ENCODE measurements at regions not wholly inside any gene's neighbourhood (a gene's known extent, or its start where the extent isn't known, plus 50 kb on each side); places are given as distances from the start of the nearest gene placed in this dataset.
"Not testable (repeated sequence)": the region's sequence is repeated elsewhere in the genome, so short reads cannot be mapped to it uniquely, and the experiment has no call there.

- no peak for DNase-seq (ENCODE audit: low read depth in 1 of 2, low spot score in 2 of 2)
- no peak overlapping the region for H3K27ac ChIP-seq
- H3K4me3 ChIP-seq = no peak overlapping the region
- H3K36me3 ChIP-seq = no peaks in the 10 kb centered on the region
- H3K9me3 ChIP-seq (replicated peaks) = peaks cover 3% of the 10 kb centered on the region; the same call in 1 of the 2 replicates
- H3K27me3 ChIP-seq (replicated peaks) = no peaks in the 10 kb centered on the region
- H3K4me1 ChIP-seq (replicated peaks) = no peaks in the 10 kb centered on the region
Measured at GRCh38 chr2:4964579-4964978, 727.6 kb upstream of the SOX11 start.

GRCh38 chr2:4965556-4966320 is 726.4 kb upstream of the SOX11 start:
- DNase-seq (ENCODE audit: low read depth in 1 of 2, low spot score in 2 of 2) = no peak
- no peaks in the 10 kb centered on the region for H3K27me3 ChIP-seq (replicated peaks)
- no peaks in the 10 kb centered on the region for H3K36me3 ChIP-seq
- no peak overlapping the region for H3K4me3 ChIP-seq
- H3K27ac ChIP-seq = no peak overlapping the region
- peaks cover 5% of the 10 kb centered on the region; the same call in 1 of the 2 replicates for H3K9me3 ChIP-seq (replicated peaks)
- no peaks in the 10 kb centered on the region for H3K4me1 ChIP-seq (replicated peaks)

DNA sequence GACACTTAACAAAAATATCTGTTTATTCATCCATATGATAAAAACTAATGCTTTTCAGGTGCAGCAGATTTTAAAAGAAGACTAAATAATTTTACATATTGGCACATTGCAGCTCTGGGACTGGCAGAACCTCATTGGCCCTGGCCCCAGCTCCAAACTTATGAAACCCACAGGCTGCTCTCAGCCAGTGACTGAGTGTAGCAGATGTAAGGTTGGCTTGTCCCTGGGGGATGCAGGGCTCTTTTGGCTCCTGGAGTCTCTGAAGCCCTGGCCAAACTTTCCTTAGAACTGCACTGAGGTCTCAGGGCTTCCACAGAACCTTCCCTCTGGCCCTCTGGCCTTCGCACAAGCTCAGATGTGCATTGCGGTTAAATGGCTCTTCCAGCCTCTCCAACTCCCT is 725.0 kb upstream of the SOX11 start:
- Histone ChIP-seq H3K4me1 (replicated peaks) (no peaks in the 10 kb centered on the region), H3K27ac (no peak overlapping the region), H3K9me3 (replicated peaks) (peaks cover 6% of the 10 kb centered on the region; the same call in 1 of the 2 replicates), H3K27me3 (replicated peaks) (no peaks in the 10 kb centered on the region), H3K36me3 (no peaks in the 10 kb centered on the region), H3K4me3 (no peak overlapping the region)
- no peak for DNase-seq (ENCODE audit: low read depth in 1 of 2, low spot score in 2 of 2)

- no peaks in the 10 kb centered on the region for H3K36me3 ChIP-seq
- H3K27me3 ChIP-seq (replicated peaks) = no peaks in the 10 kb centered on the region
- no peak overlapping the region for H3K4me3 ChIP-seq
- DNase-seq (ENCODE audit: low read depth in 1 of 2, low spot score in 2 of 2) = no peak
- no peak overlapping the region for H3K27ac ChIP-seq
- no peaks in the 10 kb centered on the region for H3K4me1 ChIP-seq (replicated peaks)
- H3K9me3 ChIP-seq (replicated peaks) = peaks cover 11% of the 10 kb centered on the region
Measured at GRCh38 chr2:4972472-4972871, 719.7 kb upstream of the SOX11 start.

DNA sequence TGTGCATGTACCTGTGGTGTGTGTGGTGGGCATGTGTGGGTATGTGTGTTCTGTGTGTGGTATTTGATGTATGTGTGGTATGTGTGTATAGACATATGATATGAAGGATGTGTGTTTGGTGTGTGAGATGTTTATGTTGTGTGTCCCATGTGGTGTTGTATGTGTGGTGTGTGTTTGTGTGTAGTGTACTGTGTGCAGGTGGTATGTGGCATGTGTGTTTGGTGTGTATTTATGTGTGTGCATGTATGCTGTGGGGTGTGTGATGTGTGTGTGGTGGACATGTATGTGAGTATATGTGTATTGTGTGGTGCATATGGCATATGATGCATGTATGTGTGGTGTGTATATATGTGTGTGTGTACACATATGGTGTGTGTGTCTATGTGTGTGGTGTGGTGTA is 718.8 kb upstream of the SOX11 start:
- H3K27me3 ChIP-seq (replicated peaks) = no peaks in the 10 kb centered on the region
- peaks cover 11% of the 10 kb centered on the region for H3K9me3 ChIP-seq (replicated peaks)
- no peak overlapping the region for H3K4me3 ChIP-seq
- no peaks in the 10 kb centered on the region for H3K36me3 ChIP-seq
- no peaks in the 10 kb centered on the region for H3K4me1 ChIP-seq (replicated peaks)
- H3K27ac ChIP-seq = no peak overlapping the region
- DNase-seq (ENCODE audit: low read depth in 1 of 2, low spot score in 2 of 2) = no peak

DNA sequence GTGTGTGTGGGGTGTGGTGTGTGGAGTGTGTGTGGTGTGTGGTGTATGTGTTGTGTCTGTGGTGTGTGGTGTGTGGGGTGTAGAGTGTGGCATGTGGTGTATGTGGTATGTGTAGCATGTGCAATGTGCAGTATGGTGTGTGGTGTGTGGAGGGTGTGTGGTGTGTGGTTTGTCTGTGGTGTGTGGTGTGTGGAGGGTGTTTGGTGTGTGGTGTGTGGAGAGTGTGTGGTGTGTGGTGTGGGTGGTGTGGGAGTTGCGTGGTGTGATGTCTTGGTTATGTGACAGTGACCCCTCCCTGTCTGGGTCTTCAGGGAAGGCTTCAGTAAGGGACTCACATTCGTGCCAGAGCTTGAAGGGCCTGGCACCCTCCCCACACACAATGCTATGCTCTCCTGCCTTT is 718.2 kb upstream of the SOX11 start:
- Histone ChIP-seq H3K27me3 (replicated peaks) (no peaks in the 10 kb centered on the region), H3K36me3 (no peaks in the 10 kb centered on the region), H3K4me3 (no peak overlapping the region), H3K27ac (no peak overlapping the region), H3K4me1 (replicated peaks) (no peaks in the 10 kb centered on the region), H3K9me3 (replicated peaks) (peaks cover 11% of the 10 kb centered on the region)
- no peak for DNase-seq (ENCODE audit: low read depth in 1 of 2, low spot score in 2 of 2)

- H3K27me3 ChIP-seq (replicated peaks) = no peaks in the 10 kb centered on the region
- no peaks in the 10 kb centered on the region for H3K36me3 ChIP-seq
- no peak overlapping the region for H3K27ac ChIP-seq
- peaks cover 8% of the 10 kb centered on the region for H3K9me3 ChIP-seq (replicated peaks)
- H3K4me3 ChIP-seq = no peak overlapping the region
- no peaks in the 10 kb centered on the region for H3K4me1 ChIP-seq (replicated peaks)
- DNase-seq (ENCODE audit: low read depth in 1 of 2, low spot score in 2 of 2) = no peak
Measured at GRCh38 chr2:4976407-4976806, 715.8 kb upstream of the SOX11 start.

- Histone ChIP-seq H3K9me3 (replicated peaks) (no peaks in the 10 kb centered on the region; the same call in 1 of the 2 replicates), H3K27me3 (replicated peaks) (no peaks in the 10 kb centered on the region), H3K27ac (no peak overlapping the region), H3K4me1 (replicated peaks) (no peaks in the 10 kb centered on the region), H3K36me3 (no peaks in the 10 kb centered on the region), H3K4me3 (no peak overlapping the region)
- no peak for DNase-seq (ENCODE audit: low read depth in 1 of 2, low spot score in 2 of 2)
Measured at GRCh38 chr2:4979111-4979510, 713.1 kb upstream of the SOX11 start.

GRCh38 chr2:4980995-4981394 is 711.2 kb upstream of the SOX11 start:
- no peaks in the 10 kb centered on the region for H3K36me3 ChIP-seq
- H3K9me3 ChIP-seq (replicated peaks) = no peaks in the 10 kb centered on the region; the same call in 1 of the 2 replicates
- H3K4me1 ChIP-seq (replicated peaks) = no peaks in the 10 kb centered on the region
- no peak overlapping the region for H3K4me3 ChIP-seq
- no peaks in the 10 kb centered on the region for H3K27me3 ChIP-seq (replicated peaks)
- no peak for DNase-seq (ENCODE audit: low read depth in 1 of 2, low spot score in 2 of 2)
- H3K27ac ChIP-seq = no peak overlapping the region

- Histone ChIP-seq H3K4me3 (no peak overlapping the region), H3K4me1 (replicated peaks) (no peaks in the 10 kb centered on the region), H3K9me3 (replicated peaks) (no peaks in the 10 kb centered on the region; the same call in 1 of the 2 replicates), H3K36me3 (no peaks in the 10 kb centered on the region), H3K27ac (no peak overlapping the region), H3K27me3 (replicated peaks) (no peaks in the 10 kb centered on the region)
- DNase-seq (ENCODE audit: low read depth in 1 of 2, low spot score in 2 of 2) = no peak
Measured at GRCh38 chr2:4981802-4982409, 710.3 kb upstream of the SOX11 start.

DNA sequence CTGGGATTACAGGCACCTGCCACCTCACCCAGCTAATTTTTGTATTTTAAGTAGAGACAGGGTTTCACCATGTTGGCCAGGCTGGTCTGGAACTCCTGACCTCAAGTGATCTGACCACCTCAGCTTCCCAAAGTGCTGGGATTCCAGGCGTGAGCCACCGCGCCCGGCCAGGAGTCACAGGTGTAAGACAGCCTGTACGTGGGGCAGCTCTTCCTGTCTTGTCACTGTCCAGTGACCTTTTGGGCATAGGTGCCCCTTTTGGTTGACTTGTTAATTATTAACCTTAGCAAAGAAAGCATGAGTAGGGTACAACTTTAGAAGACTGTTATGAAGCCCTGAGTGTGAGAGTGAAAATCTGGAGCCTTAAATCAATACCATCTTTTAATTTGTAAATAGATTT is 703.7 kb upstream of the SOX11 start:
- not testable (repeated sequence) for DNase-seq (ENCODE audit: low read depth in 1 of 2, low spot score in 2 of 2); H3K4me1 ChIP-seq (replicated peaks); H3K27ac ChIP-seq; H3K27me3 ChIP-seq (replicated peaks); H3K36me3 ChIP-seq; H3K4me3 ChIP-seq; H3K9me3 ChIP-seq (replicated peaks)

- Histone ChIP-seq H3K27me3 (replicated peaks) (no peaks in the 10 kb centered on the region), H3K27ac (no peak overlapping the region), H3K9me3 (replicated peaks) (no peaks in the 10 kb centered on the region), H3K36me3 (no peaks in the 10 kb centered on the region), H3K4me1 (replicated peaks) (no peaks in the 10 kb centered on the region), H3K4me3 (no peak overlapping the region)
- no peak for DNase-seq (ENCODE audit: low read depth in 1 of 2, low spot score in 2 of 2)
Measured at GRCh38 chr2:4992226-4992625, 700.0 kb upstream of the SOX11 start.

DNA sequence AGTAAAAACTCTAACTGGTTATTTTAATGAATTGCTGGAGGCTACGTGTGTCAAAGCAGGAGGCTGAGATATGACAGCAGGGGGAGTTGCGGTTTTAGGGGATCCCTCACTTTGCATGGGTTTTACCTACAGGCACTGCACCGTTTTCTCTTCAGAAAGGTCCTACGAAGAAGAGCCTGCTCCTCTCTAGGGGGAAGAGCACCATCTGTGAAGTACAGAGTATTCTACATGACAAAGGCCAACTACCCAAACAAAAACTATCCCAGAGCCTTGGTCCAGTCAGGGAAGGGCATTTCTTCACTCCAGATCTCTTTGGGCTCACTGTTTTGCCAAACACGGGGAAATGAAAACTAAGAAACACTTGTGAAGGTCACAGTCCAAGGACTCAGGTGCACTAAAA is 696.7 kb upstream of the SOX11 start:
- Histone ChIP-seq H3K36me3 (no peaks in the 10 kb centered on the region), H3K27me3 (replicated peaks) (no peaks in the 10 kb centered on the region), H3K9me3 (replicated peaks) (0 out of 2 replicates have a peak, but pooled peaks cover 2% of the 10 kb centered on the region), H3K4me3 (no peak overlapping the region), H3K4me1 (replicated peaks) (no peaks in the 10 kb centered on the region), H3K27ac (no peak overlapping the region)
- no peak for DNase-seq (ENCODE audit: low read depth in 1 of 2, low spot score in 2 of 2)

- Histone ChIP-seq H3K27ac (no peak overlapping the region), H3K4me1 (replicated peaks) (no peaks in the 10 kb centered on the region), H3K9me3 (replicated peaks) (0 out of 2 replicates have a peak, but pooled peaks cover 11% of the 10 kb centered on the region), H3K4me3 (no peak overlapping the region), H3K36me3 (no peaks in the 10 kb centered on the region), H3K27me3 (replicated peaks) (no peaks in the 10 kb centered on the region)
- no peak for DNase-seq (ENCODE audit: low read depth in 1 of 2, low spot score in 2 of 2)
Measured at GRCh38 chr2:5007596-5007995, 684.6 kb upstream of the SOX11 start.

Data from SJSA1 (cell line).